ENCODE measurements at regions not wholly inside any gene's neighbourhood (a gene's known extent, or its start where the extent isn't known, plus 50 kb on each side); places are given as distances from the start of the nearest gene placed in this dataset.

- no peaks in the 10 kb centered on the region for H3K9me3 ChIP-seq (ENCODE audit: low read depth, low read length)
- DNase-seq (ENCODE audit: insufficient read length, low spot score, missing footprints): no peak
- H3K4me1 ChIP-seq (ENCODE audit: insufficient read depth, low read length): no peaks in the 10 kb centered on the region
- H3K27ac ChIP-seq (ENCODE audit: low read depth, low read length): no peak overlapping the region
- no peak overlapping the region for H2AFZ ChIP-seq (ENCODE audit: low read length)
- no peak overlapping the region for H3K4me2 ChIP-seq (ENCODE audit: insufficient read depth, low read length)
- no peaks in the 10 kb centered on the region for H3K36me3 ChIP-seq (ENCODE audit: insufficient read depth, low read length)
- H4K20me1 ChIP-seq (ENCODE audit: insufficient read depth, low read length): no peaks in the 10 kb centered on the region
- no peaks in the 10 kb centered on the region for H3K27me3 ChIP-seq (ENCODE audit: insufficient read depth, low read length)
- H3K4me3 ChIP-seq (ENCODE audit: insufficient read depth, low read length): no peak overlapping the region
- TF ChIP-seq CTCF (IDR thresholded peaks at IDR 0.05; ENCODE audit: extremely low read depth, low read depth, low read length): no peak
- H3K79me2 ChIP-seq (ENCODE audit: insufficient read depth, low read length): no peaks in the 10 kb centered on the region
Observed at GRCh38 chr1:213714645-213715044, 273.1 kb upstream of the PROX1 start.

GRCh38 chr1:213715182-213715581 is 272.6 kb upstream of the PROX1 start:
- H3K9me3 ChIP-seq (ENCODE audit: low read depth, low read length): no peaks in the 10 kb centered on the region
- no peak overlapping the region for H2AFZ ChIP-seq (ENCODE audit: low read length)
- no peak for DNase-seq (ENCODE audit: insufficient read length, low spot score, missing footprints)
- H3K27me3 ChIP-seq (ENCODE audit: insufficient read depth, low read length): no peaks in the 10 kb centered on the region
- TF ChIP-seq CTCF (IDR thresholded peaks at IDR 0.05; ENCODE audit: extremely low read depth, low read depth, low read length): no peak
- no peak overlapping the region for H3K4me3 ChIP-seq (ENCODE audit: insufficient read depth, low read length)
- H3K36me3 ChIP-seq (ENCODE audit: insufficient read depth, low read length): no peaks in the 10 kb centered on the region
- H4K20me1 ChIP-seq (ENCODE audit: insufficient read depth, low read length): no peaks in the 10 kb centered on the region
- H3K4me1 ChIP-seq (ENCODE audit: insufficient read depth, low read length): no peaks in the 10 kb centered on the region
- no peak overlapping the region for H3K27ac ChIP-seq (ENCODE audit: low read depth, low read length)
- H3K79me2 ChIP-seq (ENCODE audit: insufficient read depth, low read length): no peaks in the 10 kb centered on the region
- no peak overlapping the region for H3K4me2 ChIP-seq (ENCODE audit: insufficient read depth, low read length)

GRCh38 chr1:213719462-213719861 is 268.3 kb upstream of the PROX1 start:
- H4K20me1 ChIP-seq (ENCODE audit: insufficient read depth, low read length): no peaks in the 10 kb centered on the region
- no peak overlapping the region for H3K4me2 ChIP-seq (ENCODE audit: insufficient read depth, low read length)
- H3K36me3 ChIP-seq (ENCODE audit: insufficient read depth, low read length): no peaks in the 10 kb centered on the region
- no peaks in the 10 kb centered on the region for H3K27me3 ChIP-seq (ENCODE audit: insufficient read depth, low read length)
- no peak for TF ChIP-seq CTCF (IDR thresholded peaks at IDR 0.05; ENCODE audit: extremely low read depth, low read depth, low read length)
- H3K9me3 ChIP-seq (ENCODE audit: low read depth, low read length): no peaks in the 10 kb centered on the region
- H3K4me3 ChIP-seq (ENCODE audit: insufficient read depth, low read length): no peak overlapping the region
- no peak overlapping the region for H3K27ac ChIP-seq (ENCODE audit: low read depth, low read length)
- H3K4me1 ChIP-seq (ENCODE audit: insufficient read depth, low read length): no peaks in the 10 kb centered on the region
- no peaks in the 10 kb centered on the region for H3K79me2 ChIP-seq (ENCODE audit: insufficient read depth, low read length)
- H2AFZ ChIP-seq (ENCODE audit: low read length): no peak overlapping the region
- no peak for DNase-seq (ENCODE audit: insufficient read length, low spot score, missing footprints)

GRCh38 chr1:213720032-213720431 is 267.7 kb upstream of the PROX1 start:
- Histone ChIP-seq H4K20me1 (ENCODE audit: insufficient read depth, low read length) (no peaks in the 10 kb centered on the region), H3K79me2 (ENCODE audit: insufficient read depth, low read length) (no peaks in the 10 kb centered on the region), H3K4me2 (ENCODE audit: insufficient read depth, low read length) (no peak overlapping the region), H2AFZ (ENCODE audit: low read length) (no peak overlapping the region), H3K4me1 (ENCODE audit: insufficient read depth, low read length) (no peaks in the 10 kb centered on the region), H3K36me3 (ENCODE audit: insufficient read depth, low read length) (no peaks in the 10 kb centered on the region), H3K4me3 (ENCODE audit: insufficient read depth, low read length) (no peak overlapping the region), H3K27ac (ENCODE audit: low read depth, low read length) (no peak overlapping the region), H3K27me3 (ENCODE audit: insufficient read depth, low read length) (no peaks in the 10 kb centered on the region), H3K9me3 (ENCODE audit: low read depth, low read length) (no peaks in the 10 kb centered on the region)
- no peak for TF ChIP-seq CTCF (IDR thresholded peaks at IDR 0.05; ENCODE audit: extremely low read depth, low read depth, low read length)
- no peak for DNase-seq (ENCODE audit: insufficient read length, low spot score, missing footprints)
